Left forelimb (tissue), 1 donor: ENCODE measurements at regions not wholly inside any gene's neighbourhood (a gene's known extent, or its start where the extent isn't known, plus 50 kb on each side); places are given as distances from the start of the nearest gene placed in this dataset.

ENCODE experiments used
- DNase-seq: peaks from one replicate; pipeline ENCODE4 v3.0.0-alpha.2; 2018; ENCODE audit warnings: low spot score

DNA sequence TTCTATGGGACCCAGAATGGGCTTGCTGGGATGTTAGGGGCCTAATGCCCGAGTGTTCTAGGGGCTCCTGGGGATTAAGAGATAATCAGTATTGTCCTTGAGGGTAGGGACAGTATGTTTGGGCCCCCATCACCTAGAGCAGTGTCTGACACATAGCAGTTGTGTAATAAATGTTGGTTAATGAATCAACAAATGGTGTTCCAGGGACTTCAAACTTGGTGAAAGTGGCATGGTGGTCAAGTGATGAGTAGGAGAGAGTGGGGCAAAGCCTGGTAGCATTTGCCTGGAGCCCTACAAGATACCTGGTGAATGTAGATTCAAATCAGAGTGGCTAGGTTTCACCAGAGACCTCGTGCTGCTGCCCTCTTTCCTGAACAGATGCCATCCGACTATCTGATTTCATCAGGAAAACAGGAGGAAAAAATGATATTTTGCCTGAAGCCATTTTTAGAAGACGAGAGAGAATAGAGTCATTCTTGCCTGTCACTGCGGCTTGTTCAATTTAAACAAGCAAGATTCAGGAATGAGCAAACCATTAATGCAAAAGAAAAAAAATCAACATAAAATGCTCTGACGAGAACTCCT lies 117.3 kb downstream of the RPL22L1 start:
- DNase-seq: no peak

DNA sequence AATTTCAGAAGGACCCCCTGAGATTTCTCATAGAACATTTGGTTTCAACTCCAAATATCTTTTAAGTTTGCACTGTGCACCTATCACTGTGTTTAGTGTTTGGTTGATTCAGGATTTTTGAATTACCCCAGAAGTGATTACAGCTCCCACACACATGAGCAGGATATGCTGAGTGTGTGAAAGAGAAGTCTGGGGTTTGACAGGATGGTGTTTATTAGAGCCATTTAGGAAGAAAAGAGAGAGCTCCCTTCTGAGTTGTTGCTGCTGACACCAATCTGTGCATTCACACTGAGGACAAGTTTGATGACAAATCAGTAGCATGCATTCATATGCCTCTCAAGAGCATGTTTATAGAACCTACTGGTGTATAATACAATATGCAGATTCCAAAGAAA lies 118.1 kb downstream of the RPL22L1 start:
- DNase-seq: no peak

DNA sequence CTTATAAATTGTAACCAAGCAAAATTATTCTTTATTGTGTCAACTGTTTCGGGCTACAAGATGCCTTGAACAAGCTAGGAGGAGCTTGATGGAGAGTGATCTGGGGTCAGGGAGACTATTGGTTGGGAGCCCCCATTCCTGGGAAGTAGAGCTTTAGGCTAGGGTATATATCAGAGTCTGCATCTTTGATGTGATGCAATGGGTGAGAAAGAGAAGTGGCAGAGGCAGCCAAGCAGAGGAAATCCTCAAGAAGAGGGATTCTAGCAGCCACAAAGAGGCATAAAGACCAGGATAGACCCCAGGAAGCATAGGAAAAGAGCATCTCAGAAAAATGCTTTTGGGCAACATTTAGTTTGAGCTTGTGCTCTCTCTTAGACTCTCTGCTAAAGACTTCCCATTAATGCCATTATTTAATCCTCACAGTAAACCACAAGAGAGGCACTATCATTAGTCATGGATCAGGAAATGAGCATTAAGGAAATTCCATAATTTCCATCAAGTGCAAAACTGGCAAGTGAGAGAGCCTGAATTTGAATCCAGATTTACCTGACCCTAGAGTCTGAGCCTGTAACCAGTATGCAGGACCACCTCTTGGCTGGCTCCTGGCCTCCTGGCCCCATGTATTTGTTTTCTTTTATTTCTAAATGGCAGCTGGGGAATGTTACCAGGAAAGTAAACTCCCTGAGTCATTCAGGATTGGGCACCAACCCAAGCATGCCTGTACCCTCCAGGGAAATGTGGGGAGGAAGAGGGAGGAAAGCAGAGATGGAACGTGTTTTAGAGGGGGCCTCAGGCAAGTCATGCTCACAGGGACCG lies 118.7 kb downstream of the RPL22L1 start:
- no peak for DNase-seq

DNA sequence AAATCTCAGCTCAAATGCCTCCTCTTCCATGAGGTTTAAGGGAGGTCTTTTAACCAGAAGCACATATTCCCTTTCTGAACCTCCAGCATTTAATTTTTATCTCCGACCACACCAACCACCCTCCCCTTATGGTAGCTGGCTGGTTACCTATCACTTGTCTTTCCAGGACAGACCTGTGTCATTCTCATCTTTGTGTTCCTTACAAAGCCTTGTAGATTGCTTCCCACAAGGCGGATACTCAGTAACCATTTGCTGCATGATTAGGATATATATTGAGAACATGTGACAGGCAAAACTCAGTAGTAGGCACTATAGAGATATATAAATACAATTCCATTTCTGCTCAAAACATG lies 119.5 kb downstream of the RPL22L1 start:
- no peak for DNase-seq

DNA sequence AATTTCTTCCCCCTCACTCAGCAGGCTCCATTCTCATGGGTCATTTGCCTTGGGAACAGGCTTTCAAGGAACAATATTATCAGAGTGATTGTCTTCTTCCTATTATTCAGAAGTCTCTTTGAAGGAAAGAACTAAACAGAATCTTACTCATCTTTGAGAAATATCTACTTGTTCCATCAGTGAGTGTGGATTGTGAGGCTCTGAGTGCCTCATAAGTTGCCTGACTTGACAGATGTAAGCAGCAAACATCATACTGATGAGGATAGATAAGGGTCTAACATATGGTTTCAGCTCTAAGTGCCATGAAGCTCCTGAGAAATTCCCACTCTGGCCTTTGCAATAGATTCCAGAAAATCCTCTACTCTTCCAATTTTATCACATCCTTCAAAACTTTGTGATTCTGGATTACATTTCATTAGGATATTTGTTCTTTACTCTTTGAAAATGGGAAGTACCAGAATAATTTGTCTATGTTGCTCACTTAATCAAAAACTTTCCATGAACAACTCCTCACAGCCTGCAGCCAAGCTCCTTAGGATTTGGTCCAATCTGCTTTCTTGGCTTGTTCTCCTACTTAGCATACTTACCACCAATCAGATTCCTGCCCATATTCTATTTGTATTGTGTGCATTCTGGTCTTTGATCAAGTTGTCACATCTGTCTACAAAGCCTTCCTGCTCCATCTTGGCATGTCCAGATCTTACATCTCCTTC lies 120.1 kb downstream of the RPL22L1 start:
- DNase-seq: no peak

DNA sequence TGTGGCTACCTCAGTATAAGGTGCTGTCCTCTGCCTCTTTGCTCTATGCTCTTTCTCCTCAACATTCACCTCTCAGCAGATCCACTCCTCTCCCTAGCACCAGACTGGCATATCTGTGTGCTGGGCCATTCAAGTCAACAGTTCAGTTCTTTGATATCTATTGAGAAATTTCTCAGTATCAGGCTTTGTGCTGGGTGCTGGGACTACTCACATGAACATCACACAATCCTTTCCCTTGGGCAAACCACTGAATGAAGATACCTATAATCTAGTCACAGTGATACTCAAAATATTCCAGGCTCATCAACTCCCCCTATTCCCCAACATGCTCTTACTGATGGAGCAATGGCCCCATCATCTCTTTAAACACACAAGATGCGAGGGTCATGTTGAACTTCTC lies 120.8 kb downstream of the RPL22L1 start:
- no peak for DNase-seq

DNA sequence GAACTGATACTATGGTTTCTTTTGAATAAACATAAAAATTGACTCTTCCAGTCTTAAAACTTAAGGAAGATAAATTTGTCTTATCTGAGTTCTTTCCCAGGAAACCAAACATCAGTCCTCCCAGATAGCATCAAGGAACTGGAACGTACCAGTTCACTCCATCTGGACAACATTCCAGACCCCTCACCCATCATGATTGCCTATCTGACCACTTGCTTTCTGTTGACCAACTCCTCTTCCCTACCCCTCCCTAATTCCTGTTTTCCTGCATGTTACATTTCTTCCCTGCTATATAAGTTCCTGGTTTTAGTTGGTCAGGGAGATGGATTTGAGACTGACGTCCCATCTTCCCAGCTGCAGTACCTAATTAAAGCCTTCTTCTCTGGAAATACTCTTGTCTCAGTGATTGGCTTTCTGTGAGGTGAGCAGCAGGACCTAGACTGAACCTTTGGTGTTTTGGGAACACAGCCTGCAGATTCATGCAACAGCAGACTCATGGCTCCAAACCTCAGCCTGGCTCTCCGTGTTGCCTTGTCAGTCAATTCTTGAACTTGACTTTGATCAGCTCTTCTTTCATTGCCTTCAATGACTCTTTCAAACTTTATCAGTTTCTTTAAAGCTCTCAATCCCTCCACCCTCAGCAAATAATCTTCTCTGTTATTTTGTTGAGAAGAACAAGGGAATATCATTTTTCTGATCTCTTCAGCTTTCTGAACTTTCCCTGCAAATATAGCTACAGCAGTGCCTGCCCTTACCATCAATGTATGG lies 123.6 kb downstream of the RPL22L1 start:
- DNase-seq: no peak

DNA sequence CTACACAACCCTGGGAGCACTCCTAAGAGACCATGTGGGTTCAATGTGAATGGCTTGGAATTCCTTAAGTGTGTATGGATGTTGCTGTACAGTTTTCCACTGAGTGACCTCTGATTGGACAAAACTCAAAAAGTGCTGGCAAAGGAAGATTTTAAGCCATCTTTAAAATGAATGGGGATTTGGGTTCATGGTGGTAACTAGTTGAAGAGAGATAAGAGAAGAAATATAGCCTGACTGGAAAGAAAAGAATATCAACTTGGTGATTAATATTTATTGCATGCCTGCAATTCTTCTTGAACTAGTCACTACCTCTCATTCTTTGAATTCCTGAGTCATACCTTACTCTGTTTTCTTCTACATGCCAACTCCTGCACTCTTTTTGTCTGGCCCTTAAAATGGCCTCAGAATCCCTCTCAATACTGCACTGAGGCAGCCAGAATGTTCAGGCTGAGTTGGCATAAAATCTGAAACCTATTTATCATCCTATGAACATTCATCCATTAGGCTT lies 124.7 kb downstream of the RPL22L1 start:
- no peak for DNase-seq

DNA sequence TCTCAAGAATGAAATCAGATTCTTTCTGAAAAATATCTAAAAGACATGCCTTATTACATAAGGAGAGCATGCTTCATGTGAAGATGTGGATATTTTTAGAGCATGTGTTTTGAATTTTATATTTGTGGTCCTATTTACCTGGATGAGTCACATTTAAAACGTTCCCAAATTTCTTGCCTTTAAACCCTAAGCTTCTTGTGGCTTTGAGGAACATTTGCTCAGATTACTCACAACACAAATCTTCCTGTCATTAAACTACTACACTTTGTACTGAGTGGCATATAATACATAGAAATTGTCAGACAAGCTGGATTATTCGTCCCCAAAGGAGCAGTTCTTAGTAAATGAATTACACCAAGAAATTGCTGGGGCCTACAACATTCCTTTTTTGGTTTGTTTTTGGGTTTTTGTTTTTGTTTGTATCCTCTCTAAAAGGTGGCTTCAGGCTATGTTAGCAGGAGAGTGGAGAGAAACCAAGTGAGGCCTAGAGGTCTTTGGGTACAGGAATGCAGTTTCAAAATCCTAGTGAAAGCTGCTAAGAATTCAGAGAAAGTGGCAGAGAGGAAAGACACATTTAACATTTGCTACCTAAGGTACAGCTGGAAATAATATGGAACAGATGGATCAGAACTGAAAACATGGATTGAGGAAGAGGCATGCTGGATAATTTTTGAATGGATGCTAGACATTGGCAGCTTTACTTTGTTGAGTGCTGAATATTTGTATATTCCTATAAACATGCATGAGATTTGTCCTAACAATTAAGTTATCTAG lies 128.1 kb downstream of the RPL22L1 start:
- no peak for DNase-seq

DNA sequence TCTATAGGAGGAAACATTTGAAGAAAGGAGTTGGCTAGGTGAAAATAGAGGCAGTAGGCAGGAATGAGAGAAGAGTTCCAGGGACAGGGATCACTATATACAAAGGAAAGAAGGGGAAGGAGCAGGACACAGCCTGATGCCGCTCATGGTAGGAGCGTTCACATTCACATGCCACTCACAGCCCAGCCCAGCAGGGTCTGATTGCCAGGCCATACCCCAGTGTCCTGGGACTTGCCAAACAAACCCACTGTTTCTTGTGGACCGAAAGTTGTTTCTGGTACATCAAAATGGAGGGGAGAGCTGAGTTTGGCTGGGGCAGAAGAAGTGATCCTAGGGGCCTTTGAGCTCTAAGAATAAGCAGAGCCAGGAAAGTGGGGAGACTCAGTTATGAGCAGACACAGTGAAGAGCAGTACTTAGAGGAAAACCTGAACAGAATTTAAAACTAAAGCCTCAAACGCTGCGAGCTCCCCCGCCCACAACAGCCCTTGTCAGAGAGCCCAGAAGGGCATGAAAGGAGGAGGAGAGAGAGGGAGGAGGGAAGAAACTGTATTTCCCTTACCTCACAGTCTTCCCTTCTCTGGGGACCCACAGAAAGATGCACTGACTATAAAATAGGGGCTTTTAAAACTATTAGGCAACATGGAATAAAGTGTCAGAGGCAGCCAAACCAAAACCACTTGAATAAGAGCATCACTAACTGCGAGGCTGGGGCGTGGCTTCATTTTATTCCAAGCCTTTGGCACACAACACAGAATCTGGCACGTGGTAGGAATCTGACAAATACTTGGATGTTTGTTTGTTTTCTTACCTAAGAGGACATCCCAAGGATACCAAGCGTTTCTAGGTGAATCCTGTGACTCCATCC lies 129.0 kb downstream of the RPL22L1 start:
- no peak for DNase-seq

DNA sequence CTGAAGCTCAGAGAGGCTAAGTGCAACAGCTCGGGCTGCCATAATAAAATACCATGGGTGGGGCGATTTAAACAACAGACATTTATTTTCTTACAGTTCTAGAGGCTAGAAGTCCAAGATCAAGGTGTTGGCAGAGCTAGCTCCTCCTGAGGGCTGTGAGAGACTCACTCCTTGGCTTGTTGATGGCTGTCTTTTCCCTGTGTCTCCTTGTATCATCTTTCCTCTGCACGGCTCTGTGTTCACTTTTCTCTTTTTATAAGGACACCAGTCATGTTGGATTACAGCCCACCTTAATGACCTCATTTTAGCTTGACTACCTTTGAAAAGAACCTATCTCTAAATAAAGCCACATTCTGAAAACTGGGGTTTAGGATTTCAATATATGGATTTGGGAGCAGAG lies 129.7 kb downstream of the RPL22L1 start:
- no peak for DNase-seq

DNA sequence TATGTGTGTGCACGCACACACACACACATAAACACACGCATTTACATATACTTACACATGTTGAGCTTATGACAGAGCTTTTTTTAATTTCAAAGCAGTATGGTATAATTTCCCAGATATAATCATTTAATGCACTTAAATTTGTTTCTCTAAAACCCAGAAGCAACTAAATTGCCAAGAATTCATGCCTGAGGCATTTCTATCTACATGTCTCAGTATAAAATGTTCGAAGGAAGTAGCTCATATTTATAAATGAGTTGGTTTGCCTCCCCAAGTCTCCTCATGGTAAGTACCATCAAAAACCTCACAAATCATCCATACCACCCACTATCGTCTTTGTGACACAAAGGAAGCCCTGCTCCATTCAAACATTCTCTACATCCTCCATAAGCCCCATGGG lies 130.6 kb downstream of the RPL22L1 start:
- no peak for DNase-seq

DNA sequence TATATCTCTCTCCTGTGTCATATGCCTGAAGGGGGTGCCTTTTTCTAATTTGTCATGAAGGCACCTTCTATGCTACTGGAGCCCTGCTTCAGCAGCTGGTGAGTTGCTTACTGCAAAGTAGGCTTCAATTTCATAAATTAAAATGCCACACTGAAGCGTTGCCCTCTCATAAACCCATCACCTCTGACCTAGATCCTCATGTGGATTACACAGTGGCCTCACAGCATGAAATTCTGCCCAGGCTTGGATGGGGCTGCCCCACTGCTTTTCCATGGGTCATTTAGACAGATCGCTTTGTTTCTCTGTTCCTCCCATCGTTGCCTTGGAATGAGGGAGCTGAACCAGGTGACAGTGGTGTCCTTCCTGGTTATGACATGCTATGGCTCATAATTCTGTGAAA lies 131.2 kb downstream of the RPL22L1 start:
- DNase-seq: no peak

DNA sequence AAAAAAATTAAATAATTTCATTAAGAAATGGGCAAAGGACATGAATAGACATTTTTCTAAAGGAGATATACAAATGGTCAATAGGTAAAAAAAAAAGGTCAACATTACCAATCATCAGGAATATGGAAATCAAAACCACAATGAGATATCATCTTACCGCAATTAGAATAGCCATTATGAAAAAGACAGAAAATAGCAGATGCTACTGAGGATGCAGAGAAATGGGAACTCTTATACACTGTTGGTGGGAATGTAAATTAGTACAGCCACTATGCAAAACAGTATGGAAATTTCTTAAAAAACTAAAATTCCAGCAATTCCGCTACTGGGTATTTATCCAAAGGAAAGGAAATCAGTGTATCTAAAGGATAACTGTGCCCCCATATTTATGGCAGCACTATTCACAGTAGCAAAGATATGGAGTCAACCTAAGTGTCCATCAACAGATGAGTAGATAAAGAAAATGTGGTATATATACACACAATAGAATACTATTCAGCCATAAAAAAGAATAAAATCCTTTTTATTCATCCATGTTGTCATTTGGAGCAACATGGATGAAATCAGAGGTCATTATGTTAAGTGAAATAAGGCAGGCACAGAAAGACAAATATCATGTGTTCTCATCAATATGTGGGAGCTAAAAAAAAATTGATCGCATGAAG lies 132.4 kb downstream of the RPL22L1 start:
- no peak for DNase-seq

DNA sequence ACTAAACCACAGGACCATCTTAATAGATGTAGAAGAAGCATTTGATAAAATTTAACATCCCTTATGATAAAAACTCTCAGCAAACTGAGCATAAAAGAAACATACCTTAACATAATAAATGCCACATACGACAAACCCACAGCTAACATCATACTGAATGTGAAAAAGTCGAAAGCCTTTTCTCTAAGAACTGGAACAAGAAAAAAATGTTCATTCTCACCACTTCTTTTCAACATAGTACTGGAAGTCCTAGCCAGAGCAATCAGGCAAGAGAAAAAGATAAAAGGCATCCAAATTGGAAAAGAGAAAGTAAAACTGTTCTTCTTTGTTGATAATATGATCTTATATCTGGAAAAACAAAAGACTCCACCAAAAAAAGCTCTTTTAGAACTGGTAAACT lies 134.2 kb downstream of the RPL22L1 start:
- DNase-seq: no peak

DNA sequence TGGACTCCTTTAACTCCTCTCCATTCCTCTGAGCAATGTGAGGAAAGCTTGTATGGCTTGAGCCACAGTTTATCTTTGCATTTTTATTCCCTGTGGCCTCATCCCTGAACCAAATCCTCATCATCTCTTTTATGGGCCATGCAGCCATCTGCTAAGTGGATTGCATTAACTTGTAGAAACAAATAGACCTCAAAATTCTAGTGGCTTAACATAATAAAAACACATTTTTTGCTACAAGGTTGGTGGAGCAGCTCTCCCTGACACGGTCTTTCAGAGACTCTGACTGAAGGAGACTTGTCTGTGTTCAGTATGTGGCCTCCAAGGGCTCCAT lies 135.3 kb downstream of the RPL22L1 start:
- no peak for DNase-seq

DNA sequence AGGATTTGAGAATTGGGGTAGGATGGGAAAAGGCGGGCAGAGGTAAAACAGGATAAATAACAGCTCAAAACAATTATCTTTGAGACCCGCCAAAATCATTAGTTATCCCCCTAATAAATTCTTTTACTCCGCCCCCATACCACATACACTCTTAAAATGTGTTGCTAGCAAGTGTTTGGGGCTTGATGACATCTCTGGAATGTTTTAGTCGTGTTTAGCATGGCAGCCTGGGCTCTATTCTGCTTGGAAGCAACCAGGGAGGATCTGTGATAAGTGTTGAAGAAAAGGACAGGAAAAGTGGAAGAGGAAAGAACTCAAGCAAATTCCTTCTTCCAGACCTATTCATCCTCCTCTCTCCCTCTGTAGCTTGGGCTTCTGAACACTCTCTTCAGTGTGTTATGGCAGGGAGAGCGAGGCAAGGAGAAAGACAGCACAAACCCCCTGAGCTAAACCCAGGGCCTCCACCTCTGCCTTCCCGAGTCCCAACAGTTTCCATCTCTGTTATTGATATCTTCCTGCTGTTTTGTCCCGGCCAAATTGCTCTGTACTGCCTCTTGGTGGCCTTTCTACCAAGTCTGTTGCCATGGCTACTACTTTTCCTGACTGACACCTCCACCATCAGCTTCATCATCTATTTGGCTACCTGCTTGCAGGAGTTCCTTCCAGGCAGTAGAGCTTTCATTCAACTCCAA lies 135.8 kb downstream of the RPL22L1 start:
- no peak for DNase-seq

DNA sequence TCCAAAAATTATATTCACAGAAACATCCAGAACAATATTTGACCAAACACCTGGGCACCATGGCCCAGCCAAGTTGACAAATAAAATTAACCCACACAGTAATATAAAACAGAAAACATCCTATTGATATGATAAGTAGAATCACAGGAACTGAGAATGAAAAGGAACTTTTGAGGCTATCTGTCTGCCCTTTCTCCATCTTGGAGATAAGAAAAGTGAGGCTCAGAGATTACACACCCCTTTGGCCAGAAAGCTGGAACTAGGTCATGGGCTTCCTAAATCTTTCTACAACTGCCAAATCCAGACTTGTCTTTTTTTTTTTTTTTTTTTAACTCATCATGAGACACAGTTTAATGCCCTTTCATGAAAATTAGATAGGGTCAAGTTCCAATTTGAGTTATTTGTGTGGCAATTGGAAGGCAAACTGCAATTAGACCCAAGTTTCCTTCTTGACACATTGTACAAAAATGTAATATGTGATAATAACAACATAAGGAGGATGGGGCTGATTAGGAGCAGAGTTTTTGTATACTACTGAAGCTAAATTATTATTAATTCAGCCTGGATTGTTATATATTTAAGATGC lies 137.2 kb downstream of the RPL22L1 start:
- DNase-seq: no peak

DNA sequence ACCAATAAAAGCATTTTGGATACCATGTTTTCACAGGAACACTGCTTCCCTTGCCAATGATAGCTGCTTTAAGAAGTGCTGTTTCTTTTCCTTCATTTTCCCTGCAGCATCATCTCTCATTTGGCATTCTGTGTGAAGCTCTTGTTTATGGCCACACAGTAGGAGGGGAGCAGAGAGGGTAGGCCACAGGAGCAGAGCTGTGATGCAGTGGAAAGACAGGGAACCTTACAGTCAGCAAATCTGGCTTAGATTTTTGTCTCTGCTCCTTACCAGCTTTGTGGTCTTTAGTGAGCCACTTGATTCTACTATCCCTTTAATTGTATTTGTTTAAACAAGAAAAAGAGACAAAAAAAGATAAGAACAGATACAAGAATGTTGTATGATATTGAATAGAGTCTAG lies 138.7 kb downstream of the RPL22L1 start:
- no peak for DNase-seq
